DMS153 treated with DMSO at 0.1 percent for 48 hours (cell line): ENCODE measurements at regions not wholly inside any gene's neighbourhood (a gene's known extent, or its start where the extent isn't known, plus 50 kb on each side); places are given as distances from the start of the nearest gene placed in this dataset.
"Not testable (repeated sequence)": the region's sequence is repeated elsewhere in the genome, so short reads cannot be mapped to it uniquely, and the experiment has no call there.

Experiments used
- DNase-seq: peaks from one replicate; lab custom pipeline; 2025; ENCODE audit not compliant: unreplicated experiment; lab: John Stamatoyannopoulos, UW

GRCh38 chr1:185517301-185517700 is 200.3 kb upstream of the IVNS1ABP start:
- DNase-seq: not testable (repeated sequence)

- DNase-seq: no peak
Measured at GRCh38 chr1:185515696-185516095, 198.7 kb upstream of the IVNS1ABP start.

GRCh38 chr1:185514311-185514710 is 197.3 kb upstream of the IVNS1ABP start:
- DNase-seq: no peak

- DNase-seq: no peak
Measured at GRCh38 chr1:185512442-185512841, 195.4 kb upstream of the IVNS1ABP start.

- DNase-seq: no peak
Measured at GRCh38 chr1:185501099-185501498, 184.1 kb upstream of the IVNS1ABP start.

GRCh38 chr1:185500001-185500626 is 183.1 kb upstream of the IVNS1ABP start:
- no peak for DNase-seq

- DNase-seq: no peak
Measured at GRCh38 chr1:185498207-185498606, 181.2 kb upstream of the IVNS1ABP start.

- no peak for DNase-seq
Measured at GRCh38 chr1:185497177-185497576, 180.1 kb upstream of the IVNS1ABP start.

GRCh38 chr1:185495898-185496297 is 178.9 kb upstream of the IVNS1ABP start:
- no peak for DNase-seq

GRCh38 chr1:185495007-185495406 is 178.0 kb upstream of the IVNS1ABP start:
- DNase-seq: no peak

- no peak for DNase-seq
Measured at GRCh38 chr1:185492089-185492825, 175.2 kb upstream of the IVNS1ABP start.

- DNase-seq: no peak
Measured at GRCh38 chr1:185491604-185492003, 174.6 kb upstream of the IVNS1ABP start.

- no peak for DNase-seq
Measured at GRCh38 chr1:185490924-185491323, 173.9 kb upstream of the IVNS1ABP start.

GRCh38 chr1:185489406-185489805 is 172.4 kb upstream of the IVNS1ABP start:
- DNase-seq: no peak

GRCh38 chr1:185488808-185489207 is 171.8 kb upstream of the IVNS1ABP start:
- DNase-seq: no peak

GRCh38 chr1:185487936-185488335 is 170.9 kb upstream of the IVNS1ABP start:
- DNase-seq: no peak

GRCh38 chr1:185487026-185487425 is 170.0 kb upstream of the IVNS1ABP start:
- DNase-seq: no peak

- DNase-seq: no peak
Measured at GRCh38 chr1:185486346-185486745, 169.3 kb upstream of the IVNS1ABP start.

- peak; percentile 84 for DNase-seq
Measured at GRCh38 chr1:185483664-185484450, 166.8 kb upstream of the IVNS1ABP start.

- no peak for DNase-seq
Measured at GRCh38 chr1:185483217-185483616, 166.2 kb upstream of the IVNS1ABP start.

GRCh38 chr1:185480545-185480944 is 163.5 kb upstream of the IVNS1ABP start:
- no peak for DNase-seq

- DNase-seq: peak; percentile 56
Measured at GRCh38 chr1:185479796-185480195, 162.8 kb upstream of the IVNS1ABP start.
